Bronchial epithelial cell (primary cell): ENCODE measurements at regions not wholly inside any gene's neighbourhood (a gene's known extent, or its start where the extent isn't known, plus 50 kb on each side); places are given as distances from the start of the nearest gene placed in this dataset.
A peak's percentile ranks its signal among the peaks of the same experiment; 100 is the strongest.
"Not testable (repeated sequence)": the region's sequence is repeated elsewhere in the genome, so short reads cannot be mapped to it uniquely, and the experiment has no call there.

Experiments
- DNase-seq: peaks from one replicate; pipeline ENCODE4 v3.0.0-alpha.2; 2010; ENCODE audit warnings: low read depth
- FAIRE-seq: peaks from 2 replicates; lab custom pipeline; 2011; peaks lifted over from hg19 to GRCh38; lab: Jason Lieb, UNC
- H3K27me3 ChIP-seq: 2 replicates; pipeline ENCODE4 v1.5.1; 2011; ENCODE audit warnings: low read length; ENCODE audit not compliant: control insufficient read depth, insufficient read depth
- H3K36me3 ChIP-seq: 2 replicates; pipeline ENCODE4 v1.5.1; 2011; ENCODE audit warnings: low read length; ENCODE audit not compliant: control insufficient read depth, insufficient read depth
- H3K4me3 ChIP-seq: 2 replicates; pipeline ENCODE4 v1.5.1; 2011; ENCODE audit warnings: mild to moderate bottlenecking, low read depth, low read length, control low read depth
- TF ChIP-seq, protein P1 (sequence below): IDR thresholded peaks from 2 replicates; pipeline ENCODE4 v1.5.1; 2011; ENCODE audit warnings: mild to moderate bottlenecking, moderate library complexity, low read length, control low read depth, inconsistent platforms; ENCODE audit not compliant: insufficient read depth, severe bottlenecking

DNA sequence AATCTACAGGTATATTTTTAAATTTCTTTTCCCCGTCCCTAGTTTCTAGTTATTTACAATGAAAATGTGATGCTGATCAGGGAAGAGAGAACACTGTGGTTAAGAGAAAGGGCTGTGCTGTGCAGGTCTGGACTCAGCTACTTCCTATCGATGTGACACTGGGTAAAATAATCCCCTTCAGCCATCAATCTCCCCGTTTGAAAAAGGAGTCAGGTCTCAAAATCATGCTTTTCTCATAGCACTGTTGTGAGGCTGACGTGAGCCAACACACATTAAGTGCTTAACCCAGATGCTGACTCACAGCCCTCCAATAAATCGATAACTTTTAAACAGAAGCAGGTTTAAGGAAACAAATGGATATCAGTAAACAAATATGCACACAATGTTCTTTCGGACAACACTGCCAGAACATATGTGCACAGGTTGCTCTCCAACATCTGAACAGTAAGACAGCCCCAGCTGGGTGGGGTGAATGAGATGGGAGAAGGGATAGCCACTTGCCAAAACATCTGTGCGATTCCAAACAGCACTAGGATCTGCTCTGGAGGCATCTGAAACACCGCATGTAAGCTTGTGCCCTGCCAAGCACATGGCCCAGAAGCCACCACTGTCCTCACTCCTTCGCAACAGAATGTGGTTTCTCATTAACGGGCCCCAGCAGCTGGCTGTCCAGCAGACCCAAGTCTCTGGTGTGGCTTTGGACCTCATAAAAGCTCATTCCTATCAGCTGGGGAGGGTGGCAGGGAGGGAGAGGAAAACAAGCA lies 143.2 kb upstream of the PRICKLE2 start:
- TF ChIP-seq, protein P1, sequence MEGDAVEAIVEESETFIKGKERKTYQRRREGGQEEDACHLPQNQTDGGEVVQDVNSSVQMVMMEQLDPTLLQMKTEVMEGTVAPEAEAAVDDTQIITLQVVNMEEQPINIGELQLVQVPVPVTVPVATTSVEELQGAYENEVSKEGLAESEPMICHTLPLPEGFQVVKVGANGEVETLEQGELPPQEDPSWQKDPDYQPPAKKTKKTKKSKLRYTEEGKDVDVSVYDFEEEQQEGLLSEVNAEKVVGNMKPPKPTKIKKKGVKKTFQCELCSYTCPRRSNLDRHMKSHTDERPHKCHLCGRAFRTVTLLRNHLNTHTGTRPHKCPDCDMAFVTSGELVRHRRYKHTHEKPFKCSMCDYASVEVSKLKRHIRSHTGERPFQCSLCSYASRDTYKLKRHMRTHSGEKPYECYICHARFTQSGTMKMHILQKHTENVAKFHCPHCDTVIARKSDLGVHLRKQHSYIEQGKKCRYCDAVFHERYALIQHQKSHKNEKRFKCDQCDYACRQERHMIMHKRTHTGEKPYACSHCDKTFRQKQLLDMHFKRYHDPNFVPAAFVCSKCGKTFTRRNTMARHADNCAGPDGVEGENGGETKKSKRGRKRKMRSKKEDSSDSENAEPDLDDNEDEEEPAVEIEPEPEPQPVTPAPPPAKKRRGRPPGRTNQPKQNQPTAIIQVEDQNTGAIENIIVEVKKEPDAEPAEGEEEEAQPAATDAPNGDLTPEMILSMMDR: no peak
- Histone ChIP-seq H3K27me3 (no peaks in the 10 kb centered on the region), H3K36me3 (no peaks in the 10 kb centered on the region), H3K4me3 (no peak overlapping the region)
- FAIRE-seq (no peak), DNase-seq (no peak)

DNA sequence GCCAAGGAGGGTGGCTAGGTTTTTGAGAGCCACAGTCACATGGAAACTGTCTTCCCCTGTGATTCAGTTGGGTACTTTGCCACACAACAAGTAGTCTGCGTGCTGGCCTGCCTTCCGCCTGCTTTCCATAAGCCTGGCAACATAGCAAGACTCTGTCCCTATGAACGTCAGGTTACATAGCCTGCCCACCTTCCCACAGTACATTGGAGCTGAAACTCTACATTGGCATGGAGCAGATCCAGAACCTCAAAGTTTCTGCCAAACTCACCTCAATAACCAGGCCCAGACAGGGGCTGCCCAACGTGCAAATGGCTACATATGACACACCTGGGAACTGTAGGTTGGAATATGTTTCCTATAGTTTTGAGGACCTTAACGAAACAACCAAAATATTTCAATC lies 140.6 kb upstream of the PRICKLE2 start:
- FAIRE-seq (peak; percentile 18), DNase-seq (no peak)

DNA sequence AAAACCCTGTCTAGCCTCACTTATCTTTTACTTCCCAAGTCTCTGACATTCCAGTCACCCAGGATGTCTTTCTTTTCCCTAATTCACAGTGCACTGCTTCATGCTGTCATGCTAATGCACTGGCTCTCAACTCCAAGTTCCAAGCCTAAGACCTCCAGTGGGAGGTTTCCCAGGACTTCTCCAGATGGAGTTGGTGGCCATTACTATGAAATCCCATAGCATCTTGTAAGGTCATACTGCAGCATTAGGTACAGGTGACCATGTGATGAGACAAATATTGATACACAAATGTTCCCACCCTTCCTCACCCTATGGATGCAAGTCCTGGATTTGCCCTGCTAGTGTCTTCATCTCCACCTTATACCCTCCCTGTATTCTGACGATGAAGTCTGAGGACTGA lies 138.6 kb upstream of the PRICKLE2 start:
- FAIRE-seq (no peak), DNase-seq (no peak)
- Histone ChIP-seq H3K27me3 (no peaks in the 10 kb centered on the region), H3K4me3 (no peak overlapping the region), H3K36me3 (no peaks in the 10 kb centered on the region)
- TF ChIP-seq, protein P1: no peak

More for the DNA sequence above, 140.6 kb upstream of the PRICKLE2 start:
- H3K27me3 ChIP-seq: no peaks in the 10 kb centered on the region
- TF ChIP-seq, protein P1: no peak
- no peaks in the 10 kb centered on the region for H3K36me3 ChIP-seq
- no peak overlapping the region for H3K4me3 ChIP-seq

DNA sequence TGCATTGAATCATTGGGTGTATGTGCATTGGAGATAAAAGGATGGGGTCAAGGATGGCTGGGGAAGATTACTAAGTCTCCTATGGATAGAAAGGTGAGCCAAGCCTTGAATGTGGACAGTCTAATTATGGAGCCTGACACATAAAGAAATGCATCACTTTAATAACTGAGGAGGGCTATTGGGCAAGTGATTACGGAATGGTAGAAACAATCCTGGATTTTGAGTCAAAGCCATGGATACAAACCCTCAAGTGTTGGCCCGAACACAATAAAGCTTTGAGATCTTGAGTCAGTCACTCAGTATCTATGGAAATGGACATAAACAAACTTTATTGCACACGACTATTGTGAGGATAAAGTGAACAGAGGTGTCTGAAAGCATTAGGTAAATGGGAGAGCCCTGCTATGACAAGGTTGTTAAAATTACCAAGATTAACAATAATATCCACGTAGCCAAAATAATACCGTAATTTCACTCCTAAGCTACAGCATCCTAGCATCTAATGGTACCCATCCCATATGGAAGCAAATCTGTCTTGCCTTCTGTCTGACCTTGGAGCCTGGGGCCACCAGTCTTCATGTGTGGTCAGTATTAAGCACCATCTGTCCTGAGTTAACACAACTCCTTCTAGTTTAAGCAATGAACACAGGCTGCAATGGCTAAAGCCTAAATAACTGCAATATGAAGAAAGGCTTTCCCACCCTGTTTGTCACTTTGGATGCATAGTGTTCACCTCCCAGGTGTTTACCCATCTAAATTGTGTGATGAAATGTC lies 136.9 kb upstream of the PRICKLE2 start:
- TF ChIP-seq, protein P1: no peak
- DNase-seq: peak; percentile 40
- Histone ChIP-seq H3K27me3 (no peaks in the 10 kb centered on the region), H3K36me3 (no peaks in the 10 kb centered on the region), H3K4me3 (no peak overlapping the region)
- FAIRE-seq: no peak

DNA sequence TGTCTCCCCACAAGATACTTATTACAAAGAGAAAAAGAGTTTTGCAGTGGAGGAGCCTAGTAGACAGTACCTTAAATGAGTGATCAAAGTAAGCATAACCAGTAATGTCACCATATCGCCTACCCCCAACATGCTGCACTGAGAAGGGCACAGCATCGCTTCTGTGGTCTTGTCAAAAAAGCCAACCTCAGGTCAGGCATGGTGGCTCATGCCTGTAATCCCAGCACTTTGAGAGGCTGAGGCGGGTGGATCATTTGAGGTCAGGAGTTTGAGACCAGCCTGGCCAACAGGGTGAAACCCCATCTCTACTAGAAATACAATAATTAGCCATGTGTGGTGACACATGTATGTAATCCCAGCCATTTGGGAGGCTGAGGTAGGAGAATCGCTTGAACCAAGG lies 135.8 kb upstream of the PRICKLE2 start:
- not testable (repeated sequence) for H3K4me3 ChIP-seq, FAIRE-seq, H3K36me3 ChIP-seq, DNase-seq, H3K27me3 ChIP-seq

DNA sequence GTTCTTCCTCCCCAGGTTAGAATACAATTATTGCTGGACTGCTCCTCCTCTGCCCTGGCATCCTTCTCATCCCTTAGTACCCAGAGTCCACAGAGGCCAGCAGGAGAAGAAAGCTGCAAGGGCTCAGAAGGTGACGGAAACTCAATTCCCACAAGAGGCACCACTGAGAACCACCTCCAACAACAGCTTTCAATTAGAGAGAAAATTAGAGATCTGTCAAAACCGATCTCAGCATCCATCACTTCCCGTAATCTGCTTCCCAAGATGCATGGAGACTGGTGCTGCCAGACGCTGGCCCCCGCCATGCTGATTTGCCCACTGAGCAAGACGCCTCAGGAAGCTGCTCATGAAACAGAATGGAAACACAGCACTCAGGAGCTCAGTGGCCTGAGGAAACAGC lies 135.0 kb upstream of the PRICKLE2 start:
- FAIRE-seq: no peak
- Histone ChIP-seq H3K36me3 (no peaks in the 10 kb centered on the region), H3K4me3 (no peak overlapping the region), H3K27me3 (no peaks in the 10 kb centered on the region)
- TF ChIP-seq, protein P1: no peak
- DNase-seq: no peak
